OCI-LY3 (cell line): ENCODE measurements at regions not wholly inside any gene's neighbourhood (a gene's known extent, or its start where the extent isn't known, plus 50 kb on each side); places are given as distances from the start of the nearest gene placed in this dataset.

Source experiments
- H2AFZ ChIP-seq: fragments of 200-600, 300-600 bp; shearing (Covaris generic); 2 replicates; pipeline ENCODE4 v1.6.0; 2014; ENCODE audit warnings: antibody characterized with exemption, low read depth, low read length
- H3K27ac ChIP-seq: fragments of 200-600, 300-600 bp; sonication (generic); 2 replicates; pipeline ENCODE4 v1.5.1; 2014; ENCODE audit warnings: mild to moderate bottlenecking, low read length, moderate library complexity, mixed read lengths
- H3K27me3 ChIP-seq: fragments of 200-600, 300-600 bp; sonication (generic); 2 replicates; pipeline ENCODE4 v1.6.1; 2014; ENCODE audit warnings: low read depth, low read length, mixed read lengths
- H3K36me3 ChIP-seq: fragments of 200-600, 300-600 bp; sonication (generic); replicated peaks from 2 replicates; pipeline ENCODE3; 2014; ENCODE audit warnings: low read depth, low read length, mixed read lengths
- H3K4me1 ChIP-seq: fragments of 300-600, 200-600 bp; sonication (generic); 2 replicates; pipeline ENCODE4 v1.6.1; 2014; ENCODE audit warnings: low read length, mixed read lengths
- H3K4me2 ChIP-seq: fragments of 200-600, 300-600 bp; sonication (generic); 2 replicates; pipeline ENCODE4 v1.6.1; 2014; ENCODE audit warnings: low read length, mixed read lengths
- H3K4me3 ChIP-seq: fragments of 300-600, 200-600 bp; sonication (generic); 2 replicates; pipeline ENCODE4 v1.5.1; 2014; ENCODE audit warnings: antibody characterized with exemption, mild to moderate bottlenecking, low read length, moderate library complexity
- H3K79me2 ChIP-seq: fragments of 300-600, 200-600 bp; shearing (Covaris generic); 2 replicates; pipeline ENCODE4 v1.6.1; 2014; ENCODE audit warnings: mild to moderate bottlenecking, low read length, mixed read lengths
- H3K9ac ChIP-seq: fragments of 300-600, 200-600 bp; shearing (Covaris generic); 2 replicates; pipeline ENCODE4 v1.6.0; 2014; ENCODE audit warnings: mild to moderate bottlenecking, low read length, moderate library complexity
- H3K9me3 ChIP-seq: fragments of 200-600, 300-600 bp; shearing (Covaris generic); 2 replicates; pipeline ENCODE4 v1.6.1; 2014; ENCODE audit warnings: low read length, mixed read lengths; ENCODE audit not compliant: insufficient read depth
- H4K20me1 ChIP-seq: fragments of 200-600, 300-600 bp; sonication (generic); 2 replicates; pipeline ENCODE4 v1.6.1; 2016; ENCODE audit warnings: low read length, mixed read lengths; ENCODE audit not compliant: insufficient read depth
- EZH2phosphoT487 ChIP-seq: fragments of 200-600 bp; shearing (Covaris generic); IDR thresholded peaks from 2 replicates; pipeline ENCODE4 v1.6.1; 2018; ENCODE audit warnings: antibody characterized with exemption, mixed run types, low read depth
- TF ChIP-seq, protein P1 (sequence below): fragments of 200-600, 300-600 bp; sonication (generic); IDR thresholded peaks from 2 replicates; pipeline ENCODE4 v1.5.1; 2014; ENCODE audit warnings: antibody characterized with exemption, low read length, low read depth

- H3K79me2 ChIP-seq, result no peaks in the 10 kb centered on the region
- H3K36me3 ChIP-seq, result no peaks in the 10 kb centered on the region
- peaks cover 10% of the 10 kb centered on the region; the same call in 1 of the 2 replicates for H3K27me3 ChIP-seq
- H3K9me3 ChIP-seq, result no peaks in the 10 kb centered on the region
- no peak overlapping the region for H3K9ac ChIP-seq
- no peak overlapping the region for H3K27ac ChIP-seq
- no peaks in the 10 kb centered on the region for H4K20me1 ChIP-seq
- no peak overlapping the region for H2AFZ ChIP-seq
- no peak overlapping the region for H3K4me3 ChIP-seq
- no peaks in the 10 kb centered on the region for H3K4me1 ChIP-seq
- TF ChIP-seq, protein P1, sequence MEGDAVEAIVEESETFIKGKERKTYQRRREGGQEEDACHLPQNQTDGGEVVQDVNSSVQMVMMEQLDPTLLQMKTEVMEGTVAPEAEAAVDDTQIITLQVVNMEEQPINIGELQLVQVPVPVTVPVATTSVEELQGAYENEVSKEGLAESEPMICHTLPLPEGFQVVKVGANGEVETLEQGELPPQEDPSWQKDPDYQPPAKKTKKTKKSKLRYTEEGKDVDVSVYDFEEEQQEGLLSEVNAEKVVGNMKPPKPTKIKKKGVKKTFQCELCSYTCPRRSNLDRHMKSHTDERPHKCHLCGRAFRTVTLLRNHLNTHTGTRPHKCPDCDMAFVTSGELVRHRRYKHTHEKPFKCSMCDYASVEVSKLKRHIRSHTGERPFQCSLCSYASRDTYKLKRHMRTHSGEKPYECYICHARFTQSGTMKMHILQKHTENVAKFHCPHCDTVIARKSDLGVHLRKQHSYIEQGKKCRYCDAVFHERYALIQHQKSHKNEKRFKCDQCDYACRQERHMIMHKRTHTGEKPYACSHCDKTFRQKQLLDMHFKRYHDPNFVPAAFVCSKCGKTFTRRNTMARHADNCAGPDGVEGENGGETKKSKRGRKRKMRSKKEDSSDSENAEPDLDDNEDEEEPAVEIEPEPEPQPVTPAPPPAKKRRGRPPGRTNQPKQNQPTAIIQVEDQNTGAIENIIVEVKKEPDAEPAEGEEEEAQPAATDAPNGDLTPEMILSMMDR, result no peak
- no peak for TF ChIP-seq EZH2phosphoT487
- H3K4me2 ChIP-seq, result peak overlapping the region; percentile 17; the same call in 1 of the 2 replicates
Observed at GRCh38 chr10:125344573-125345171, 184.3 kb upstream of the CTBP2 start.

GRCh38 chr10:125343983-125344382 is 183.6 kb upstream of the CTBP2 start:
- no peaks in the 10 kb centered on the region for H3K79me2 ChIP-seq
- TF ChIP-seq EZH2phosphoT487, result no peak
- TF ChIP-seq, protein P1, result no peak
- H3K4me1 ChIP-seq, result no peaks in the 10 kb centered on the region
- no peak overlapping the region for H3K9ac ChIP-seq
- no peaks in the 10 kb centered on the region for H3K36me3 ChIP-seq
- no peak overlapping the region for H3K27ac ChIP-seq
- no peak overlapping the region for H2AFZ ChIP-seq
- no peak overlapping the region for H3K4me2 ChIP-seq
- no peaks in the 10 kb centered on the region for H3K9me3 ChIP-seq
- peaks cover 10% of the 10 kb centered on the region; the same call in 1 of the 2 replicates for H3K27me3 ChIP-seq
- no peaks in the 10 kb centered on the region for H4K20me1 ChIP-seq
- no peak overlapping the region for H3K4me3 ChIP-seq

DNA sequence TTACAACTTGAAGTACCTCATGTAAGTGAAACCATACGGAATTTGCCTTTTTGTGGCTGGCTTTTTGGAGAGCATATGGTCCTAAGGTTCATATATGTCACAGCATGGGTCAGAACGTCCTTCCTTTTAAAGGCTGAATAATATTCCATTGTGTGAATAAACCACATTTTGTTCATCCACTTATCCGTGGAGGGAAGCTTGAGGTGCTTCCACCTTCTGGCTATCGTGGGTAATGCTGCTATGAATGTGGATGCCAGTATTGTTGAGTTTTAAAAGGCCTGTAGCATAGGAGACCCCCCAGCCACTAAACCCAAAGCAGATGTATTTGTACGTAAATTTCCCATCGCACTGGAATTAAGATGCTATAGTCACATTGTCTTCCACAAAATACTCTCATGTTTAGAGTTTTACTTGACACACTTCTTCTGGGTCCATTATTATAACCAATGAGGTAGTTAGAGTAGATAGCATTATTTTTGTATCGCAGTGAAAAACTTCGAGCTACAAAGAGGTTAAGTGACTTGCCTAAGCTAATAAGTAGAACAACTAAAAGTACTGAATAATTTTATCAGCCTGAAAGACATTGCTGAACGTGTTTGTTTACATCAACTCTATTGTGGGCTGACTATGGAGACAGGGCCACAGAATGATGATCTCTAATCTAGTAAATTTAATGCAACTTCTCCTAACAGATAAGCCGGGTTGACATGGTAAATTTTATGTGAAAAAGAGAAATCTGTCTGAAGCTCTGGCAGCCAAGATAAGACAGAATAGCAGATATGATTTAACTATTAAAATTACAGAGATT is 183.0 kb upstream of the CTBP2 start:
- Histone ChIP-seq H3K27ac (no peak overlapping the region), H2AFZ (no peak overlapping the region), H3K9ac (no peak overlapping the region), H3K4me1 (no peaks in the 10 kb centered on the region), H3K9me3 (no peaks in the 10 kb centered on the region), H3K79me2 (no peaks in the 10 kb centered on the region), H3K4me2 (no peak overlapping the region), H3K27me3 (peaks cover 10% of the 10 kb centered on the region; the same call in 1 of the 2 replicates), H3K4me3 (no peak overlapping the region), H4K20me1 (no peaks in the 10 kb centered on the region), H3K36me3 (no peaks in the 10 kb centered on the region)
- TF ChIP-seq, protein P1, result peak; percentile 44
- no peak for TF ChIP-seq EZH2phosphoT487

- no peak overlapping the region for H3K27ac ChIP-seq
- TF ChIP-seq, protein P1, result no peak
- no peak for TF ChIP-seq EZH2phosphoT487
- H3K36me3 ChIP-seq, result no peaks in the 10 kb centered on the region
- no peaks in the 10 kb centered on the region for H3K4me1 ChIP-seq
- no peak overlapping the region for H3K9ac ChIP-seq
- H2AFZ ChIP-seq, result no peak overlapping the region
- H4K20me1 ChIP-seq, result no peaks in the 10 kb centered on the region
- H3K27me3 ChIP-seq, result peaks cover 10% of the 10 kb centered on the region; the same call in 1 of the 2 replicates
- no peaks in the 10 kb centered on the region for H3K79me2 ChIP-seq
- H3K4me2 ChIP-seq, result no peak overlapping the region
- no peak overlapping the region for H3K4me3 ChIP-seq
- no peaks in the 10 kb centered on the region for H3K9me3 ChIP-seq
Observed at GRCh38 chr10:125341611-125342010, 181.2 kb upstream of the CTBP2 start.
